ENCODE measurements at regions not wholly inside any gene's neighbourhood (a gene's known extent, or its start where the extent isn't known, plus 50 kb on each side); places are given as distances from the start of the nearest gene placed in this dataset.

- TF ChIP-seq POLR2A (IDR thresholded peaks at IDR 0.05; ENCODE audit: low read depth, low read length) (no peak), CTCF (IDR thresholded peaks at IDR 0.05; ENCODE audit: extremely low read depth in 1 of 2, insufficient read depth in 1 of 2, low read depth in 1 of 2, low read length in 2 of 2) (no peak), MYC (IDR thresholded peaks at IDR 0.05; ENCODE audit: low read depth, low read length) (no peak)
Observed at GRCh38 chr3:124293584-124293983, 301.7 kb upstream of the ROPN1 start.
